ENCODE measurements at regions not wholly inside any gene's neighbourhood (a gene's known extent, or its start where the extent isn't known, plus 50 kb on each side); places are given as distances from the start of the nearest gene placed in this dataset.

DNA sequence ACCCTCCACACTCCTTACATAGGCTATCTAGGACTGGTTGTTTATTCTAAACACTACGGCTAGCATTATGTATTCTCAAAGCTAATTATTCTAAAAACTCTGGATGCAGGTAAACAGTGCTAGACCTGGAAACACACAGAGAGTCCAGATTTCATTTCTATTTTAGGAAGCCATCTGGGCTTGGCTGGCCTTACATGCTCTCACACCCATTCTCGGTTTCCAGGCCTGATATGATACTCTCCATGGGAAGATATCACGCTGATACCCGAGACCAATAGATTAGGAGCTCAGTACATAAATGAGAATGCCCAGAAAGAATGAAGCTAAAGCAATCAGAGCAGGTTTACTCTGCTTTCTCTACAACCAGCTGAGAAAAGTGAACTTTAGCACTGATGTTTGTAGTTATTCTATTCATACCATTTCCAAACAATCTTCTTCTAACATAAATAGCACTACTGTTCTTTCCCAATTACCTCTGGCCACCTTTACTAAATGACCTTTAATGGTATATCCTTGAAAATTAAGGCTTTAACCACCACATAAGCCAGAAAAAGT is 973.3 kb downstream of the PCDH18 start:
- TF ChIP-seq CTCF (IDR thresholded peaks at IDR 0.05) (no peak), POLR2A (IDR thresholded peaks at IDR 0.05) (no peak)
